ENCODE measurements at regions not wholly inside any gene's neighbourhood (a gene's known extent, or its start where the extent isn't known, plus 50 kb on each side); places are given as distances from the start of the nearest gene placed in this dataset.

- TF ChIP-seq, protein P1, sequence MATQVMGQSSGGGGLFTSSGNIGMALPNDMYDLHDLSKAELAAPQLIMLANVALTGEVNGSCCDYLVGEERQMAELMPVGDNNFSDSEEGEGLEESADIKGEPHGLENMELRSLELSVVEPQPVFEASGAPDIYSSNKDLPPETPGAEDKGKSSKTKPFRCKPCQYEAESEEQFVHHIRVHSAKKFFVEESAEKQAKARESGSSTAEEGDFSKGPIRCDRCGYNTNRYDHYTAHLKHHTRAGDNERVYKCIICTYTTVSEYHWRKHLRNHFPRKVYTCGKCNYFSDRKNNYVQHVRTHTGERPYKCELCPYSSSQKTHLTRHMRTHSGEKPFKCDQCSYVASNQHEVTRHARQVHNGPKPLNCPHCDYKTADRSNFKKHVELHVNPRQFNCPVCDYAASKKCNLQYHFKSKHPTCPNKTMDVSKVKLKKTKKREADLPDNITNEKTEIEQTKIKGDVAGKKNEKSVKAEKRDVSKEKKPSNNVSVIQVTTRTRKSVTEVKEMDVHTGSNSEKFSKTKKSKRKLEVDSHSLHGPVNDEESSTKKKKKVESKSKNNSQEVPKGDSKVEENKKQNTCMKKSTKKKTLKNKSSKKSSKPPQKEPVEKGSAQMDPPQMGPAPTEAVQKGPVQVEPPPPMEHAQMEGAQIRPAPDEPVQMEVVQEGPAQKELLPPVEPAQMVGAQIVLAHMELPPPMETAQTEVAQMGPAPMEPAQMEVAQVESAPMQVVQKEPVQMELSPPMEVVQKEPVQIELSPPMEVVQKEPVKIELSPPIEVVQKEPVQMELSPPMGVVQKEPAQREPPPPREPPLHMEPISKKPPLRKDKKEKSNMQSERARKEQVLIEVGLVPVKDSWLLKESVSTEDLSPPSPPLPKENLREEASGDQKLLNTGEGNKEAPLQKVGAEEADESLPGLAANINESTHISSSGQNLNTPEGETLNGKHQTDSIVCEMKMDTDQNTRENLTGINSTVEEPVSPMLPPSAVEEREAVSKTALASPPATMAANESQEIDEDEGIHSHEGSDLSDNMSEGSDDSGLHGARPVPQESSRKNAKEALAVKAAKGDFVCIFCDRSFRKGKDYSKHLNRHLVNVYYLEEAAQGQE (IDR thresholded peaks at IDR 0.05; ENCODE audit: unreplicated experiment), result no peak
- TF ChIP-seq JUNB (IDR thresholded peaks at IDR 0.05; ENCODE audit: unreplicated experiment), result no peak
- no peak for TF ChIP-seq ZNF114 (CRISPR knock-in tag; IDR thresholded peaks at IDR 0.05)
- no peak for TF ChIP-seq STAT1 (IDR thresholded peaks at IDR 0.05; ENCODE audit: unreplicated experiment)
- TF ChIP-seq EZH2 (IDR thresholded peaks at IDR 0.05; ENCODE audit: low read depth, unreplicated experiment), result no peak
- TF ChIP-seq, protein P2, sequence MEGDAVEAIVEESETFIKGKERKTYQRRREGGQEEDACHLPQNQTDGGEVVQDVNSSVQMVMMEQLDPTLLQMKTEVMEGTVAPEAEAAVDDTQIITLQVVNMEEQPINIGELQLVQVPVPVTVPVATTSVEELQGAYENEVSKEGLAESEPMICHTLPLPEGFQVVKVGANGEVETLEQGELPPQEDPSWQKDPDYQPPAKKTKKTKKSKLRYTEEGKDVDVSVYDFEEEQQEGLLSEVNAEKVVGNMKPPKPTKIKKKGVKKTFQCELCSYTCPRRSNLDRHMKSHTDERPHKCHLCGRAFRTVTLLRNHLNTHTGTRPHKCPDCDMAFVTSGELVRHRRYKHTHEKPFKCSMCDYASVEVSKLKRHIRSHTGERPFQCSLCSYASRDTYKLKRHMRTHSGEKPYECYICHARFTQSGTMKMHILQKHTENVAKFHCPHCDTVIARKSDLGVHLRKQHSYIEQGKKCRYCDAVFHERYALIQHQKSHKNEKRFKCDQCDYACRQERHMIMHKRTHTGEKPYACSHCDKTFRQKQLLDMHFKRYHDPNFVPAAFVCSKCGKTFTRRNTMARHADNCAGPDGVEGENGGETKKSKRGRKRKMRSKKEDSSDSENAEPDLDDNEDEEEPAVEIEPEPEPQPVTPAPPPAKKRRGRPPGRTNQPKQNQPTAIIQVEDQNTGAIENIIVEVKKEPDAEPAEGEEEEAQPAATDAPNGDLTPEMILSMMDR (conservative IDR thresholded peaks at IDR 0.05; ENCODE audit: low read depth in 2 of 2), result no peak
- no peak for TF ChIP-seq EZH2phosphoT487 (IDR thresholded peaks at IDR 0.05; ENCODE audit: unreplicated experiment)
Measured at GRCh38 chr5:29262339-29263123, 1931.0 kb upstream of the CDH6 start (continued).

- peaks cover 2% of the 10 kb centered on the region; the same call in 2 of the 3 replicates for H3K4me1 Mint-ChIP-seq
- Histone ChIP-seq H3K4me2 (no peak overlapping the region), H3K4me1 (ENCODE audit: insufficient read depth) (no peaks in the 10 kb centered on the region), H3K4me3 (no peak overlapping the region), H3K36me3 (ENCODE audit: insufficient read depth) (no peaks in the 10 kb centered on the region), H3K27me3 (ENCODE audit: insufficient read depth) (no peaks in the 10 kb centered on the region), H4K20me1 (replicated peaks; ENCODE audit: insufficient read depth) (no peaks in the 10 kb centered on the region), H2AFZ (no peak overlapping the region), H3K27ac (ENCODE audit: low read depth) (no peak overlapping the region), H3K9me2 (ENCODE audit: insufficient read depth) (no peaks in the 10 kb centered on the region), H3F3A (replicated peaks; ENCODE audit: low read depth) (no peaks in the 10 kb centered on the region), H3K79me2 (replicated peaks; ENCODE audit: insufficient read depth) (no peaks in the 10 kb centered on the region)
- no peak overlapping the region for H3K27ac Mint-ChIP-seq
- H3K36me3 Mint-ChIP-seq (ENCODE audit: low read depth), result no peaks in the 10 kb centered on the region
- H3K9me3 Mint-ChIP-seq, result no peaks in the 10 kb centered on the region
- no peak for DNase-seq (ENCODE audit: low spot score)
- no peaks in the 10 kb centered on the region for H3K27me3 Mint-ChIP-seq (ENCODE audit: insufficient read depth, low read depth, poor library complexity)
- ATAC-seq, result no peak
- no peak overlapping the region for H3K4me3 Mint-ChIP-seq
- TF ChIP-seq EZH2phosphoT487 (IDR thresholded peaks at IDR 0.05; ENCODE audit: unreplicated experiment), result no peak
- TF ChIP-seq, protein P1 (IDR thresholded peaks at IDR 0.05; ENCODE audit: unreplicated experiment), result no peak
- no peak for TF ChIP-seq POLR2AphosphoS5 (IDR thresholded peaks at IDR 0.05; ENCODE audit: low read depth)
- TF ChIP-seq, protein P3, sequence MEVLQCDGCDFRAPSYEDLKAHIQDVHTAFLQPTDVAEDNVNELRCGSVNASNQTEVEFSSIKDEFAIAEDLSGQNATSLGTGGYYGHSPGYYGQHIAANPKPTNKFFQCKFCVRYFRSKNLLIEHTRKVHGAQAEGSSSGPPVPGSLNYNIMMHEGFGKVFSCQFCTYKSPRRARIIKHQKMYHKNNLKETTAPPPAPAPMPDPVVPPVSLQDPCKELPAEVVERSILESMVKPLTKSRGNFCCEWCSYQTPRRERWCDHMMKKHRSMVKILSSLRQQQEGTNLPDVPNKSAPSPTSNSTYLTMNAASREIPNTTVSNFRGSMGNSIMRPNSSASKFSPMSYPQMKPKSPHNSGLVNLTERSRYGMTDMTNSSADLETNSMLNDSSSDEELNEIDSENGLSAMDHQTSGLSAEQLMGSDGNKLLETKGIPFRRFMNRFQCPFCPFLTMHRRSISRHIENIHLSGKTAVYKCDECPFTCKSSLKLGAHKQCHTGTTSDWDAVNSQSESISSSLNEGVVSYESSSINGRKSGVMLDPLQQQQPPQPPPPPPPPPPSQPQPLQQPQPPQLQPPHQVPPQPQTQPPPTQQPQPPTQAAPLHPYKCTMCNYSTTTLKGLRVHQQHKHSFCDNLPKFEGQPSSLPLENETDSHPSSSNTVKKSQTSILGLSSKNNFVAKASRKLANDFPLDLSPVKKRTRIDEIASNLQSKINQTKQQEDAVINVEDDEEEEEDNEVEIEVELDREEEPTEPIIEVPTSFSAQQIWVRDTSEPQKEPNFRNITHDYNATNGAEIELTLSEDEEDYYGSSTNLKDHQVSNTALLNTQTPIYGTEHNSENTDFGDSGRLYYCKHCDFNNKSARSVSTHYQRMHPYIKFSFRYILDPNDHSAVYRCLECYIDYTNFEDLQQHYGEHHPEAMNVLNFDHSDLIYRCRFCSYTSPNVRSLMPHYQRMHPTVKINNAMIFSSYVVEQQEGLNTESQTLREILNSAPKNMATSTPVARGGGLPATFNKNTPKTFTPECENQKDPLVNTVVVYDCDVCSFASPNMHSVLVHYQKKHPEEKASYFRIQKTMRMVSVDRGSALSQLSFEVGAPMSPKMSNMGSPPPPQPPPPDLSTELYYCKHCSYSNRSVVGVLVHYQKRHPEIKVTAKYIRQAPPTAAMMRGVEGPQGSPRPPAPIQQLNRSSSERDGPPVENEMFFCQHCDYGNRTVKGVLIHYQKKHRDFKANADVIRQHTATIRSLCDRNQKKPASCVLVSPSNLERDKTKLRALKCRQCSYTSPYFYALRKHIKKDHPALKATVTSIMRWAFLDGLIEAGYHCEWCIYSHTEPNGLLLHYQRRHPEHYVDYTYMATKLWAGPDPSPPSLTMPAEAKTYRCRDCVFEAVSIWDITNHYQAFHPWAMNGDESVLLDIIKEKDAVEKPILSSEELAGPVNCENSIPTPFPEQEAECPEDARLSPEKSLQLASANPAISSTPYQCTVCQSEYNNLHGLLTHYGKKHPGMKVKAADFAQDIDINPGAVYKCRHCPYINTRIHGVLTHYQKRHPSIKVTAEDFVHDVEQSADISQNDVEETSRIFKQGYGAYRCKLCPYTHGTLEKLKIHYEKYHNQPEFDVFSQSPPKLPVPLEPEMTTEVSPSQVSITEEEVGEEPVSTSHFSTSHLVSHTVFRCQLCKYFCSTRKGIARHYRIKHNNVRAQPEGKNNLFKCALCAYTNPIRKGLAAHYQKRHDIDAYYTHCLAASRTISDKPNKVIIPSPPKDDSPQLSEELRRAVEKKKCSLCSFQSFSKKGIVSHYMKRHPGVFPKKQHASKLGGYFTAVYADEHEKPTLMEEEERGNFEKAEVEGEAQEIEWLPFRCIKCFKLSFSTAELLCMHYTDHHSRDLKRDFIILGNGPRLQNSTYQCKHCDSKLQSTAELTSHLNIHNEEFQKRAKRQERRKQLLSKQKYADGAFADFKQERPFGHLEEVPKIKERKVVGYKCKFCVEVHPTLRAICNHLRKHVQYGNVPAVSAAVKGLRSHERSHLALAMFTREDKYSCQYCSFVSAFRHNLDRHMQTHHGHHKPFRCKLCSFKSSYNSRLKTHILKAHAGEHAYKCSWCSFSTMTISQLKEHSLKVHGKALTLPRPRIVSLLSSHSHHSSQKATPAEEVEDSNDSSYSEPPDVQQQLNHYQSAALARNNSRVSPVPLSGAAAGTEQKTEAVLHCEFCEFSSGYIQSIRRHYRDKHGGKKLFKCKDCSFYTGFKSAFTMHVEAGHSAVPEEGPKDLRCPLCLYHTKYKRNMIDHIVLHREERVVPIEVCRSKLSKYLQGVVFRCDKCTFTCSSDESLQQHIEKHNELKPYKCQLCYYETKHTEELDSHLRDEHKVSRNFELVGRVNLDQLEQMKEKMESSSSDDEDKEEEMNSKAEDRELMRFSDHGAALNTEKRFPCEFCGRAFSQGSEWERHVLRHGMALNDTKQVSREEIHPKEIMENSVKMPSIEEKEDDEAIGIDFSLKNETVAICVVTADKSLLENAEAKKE (CRISPR knock-in tag; IDR thresholded peaks at IDR 0.05), result no peak
Measured at GRCh38 chr5:29261213-29261612, 1932.3 kb upstream of the CDH6 start.

Data from GM23338 (cell line).